Stimulated activated CD4-positive, alpha-beta T cell treated with anti-CD3 and anti-CD28 coated beads, Interleukin-2, amount 100 ng/mL, for 24 hours (primary cell): ENCODE measurements at regions not wholly inside any gene's neighbourhood (a gene's known extent, or its start where the extent isn't known, plus 50 kb on each side); places are given as distances from the start of the nearest gene placed in this dataset.

Source experiments
- DNase-seq, 2 donors: peaks; one replicate each; pipeline ENCODE4 v3.0.0-alpha.2; 2020

- no peak for DNase-seq
Observed at GRCh38 chr2:51534166-51534565, 502.2 kb upstream of the NRXN1 start.

GRCh38 chr2:51528156-51528555 is 496.2 kb upstream of the NRXN1 start:
- no peak for DNase-seq

- no peak for DNase-seq
Observed at GRCh38 chr2:51526766-51527165, 494.8 kb upstream of the NRXN1 start.

- no peak for DNase-seq
Observed at GRCh38 chr2:51516667-51517066, 484.7 kb upstream of the NRXN1 start.

- no peak for DNase-seq
Observed at GRCh38 chr2:51511002-51511401, 479.1 kb upstream of the NRXN1 start.

- DNase-seq: no peak
Observed at GRCh38 chr2:51510303-51510702, 478.4 kb upstream of the NRXN1 start.

- DNase-seq: no peak
Observed at GRCh38 chr2:51505533-51505932, 473.6 kb upstream of the NRXN1 start.

- no peak for DNase-seq
Observed at GRCh38 chr2:51490576-51491234, 458.8 kb upstream of the NRXN1 start.

GRCh38 chr2:51484605-51485004 is 452.7 kb upstream of the NRXN1 start:
- no peak for DNase-seq

- no peak for DNase-seq
Observed at GRCh38 chr2:51483720-51484119, 451.8 kb upstream of the NRXN1 start.

GRCh38 chr2:51472783-51473182 is 440.9 kb upstream of the NRXN1 start:
- DNase-seq: no peak

- no peak for DNase-seq
Observed at GRCh38 chr2:51472300-51472699, 440.4 kb upstream of the NRXN1 start.

- DNase-seq: no peak
Observed at GRCh38 chr2:51469102-51469501, 437.2 kb upstream of the NRXN1 start.

GRCh38 chr2:51465326-51465725 is 433.4 kb upstream of the NRXN1 start:
- DNase-seq: no peak

- no peak for DNase-seq
Observed at GRCh38 chr2:51454177-51454576, 422.2 kb upstream of the NRXN1 start.

GRCh38 chr2:51448911-51449310 is 417.0 kb upstream of the NRXN1 start:
- no peak for DNase-seq

GRCh38 chr2:51441786-51442185 is 409.9 kb upstream of the NRXN1 start:
- no peak for DNase-seq

- no peak for DNase-seq
Observed at GRCh38 chr2:51424418-51424817, 392.5 kb upstream of the NRXN1 start.

GRCh38 chr2:51420511-51420910 is 388.6 kb upstream of the NRXN1 start:
- DNase-seq: no peak

- DNase-seq: no peak
Observed at GRCh38 chr2:51413726-51414125, 381.8 kb upstream of the NRXN1 start.

GRCh38 chr2:51410331-51410730 is 378.4 kb upstream of the NRXN1 start:
- no peak for DNase-seq

GRCh38 chr2:51409920-51410319 is 378.0 kb upstream of the NRXN1 start:
- DNase-seq: no peak

- DNase-seq: no peak
Observed at GRCh38 chr2:51404226-51404625, 372.3 kb upstream of the NRXN1 start.

- no peak for DNase-seq
Observed at GRCh38 chr2:51401546-51401945, 369.6 kb upstream of the NRXN1 start.

GRCh38 chr2:51387235-51387634 is 355.3 kb upstream of the NRXN1 start:
- no peak for DNase-seq

- DNase-seq: no peak
Observed at GRCh38 chr2:51379997-51380396, 348.1 kb upstream of the NRXN1 start.
